HepG2 (cell line): ENCODE measurements at regions not wholly inside any gene's neighbourhood (a gene's known extent, or its start where the extent isn't known, plus 50 kb on each side); places are given as distances from the start of the nearest gene placed in this dataset.
A peak's percentile ranks its signal among the peaks of the same experiment; 100 is the strongest.

Experiments used
- ATAC-seq: fragments of 200-7000 bp; cut with Tn5 transposase; 3 replicates; pipeline ENCODE4 v1.9.1; 2020; ENCODE audit warnings: mild to moderate bottlenecking, moderate library complexity
- BruUV-seq: library from RNA; stranded (reverse); fragments of 400-500 nt; replicated peaks from 2 replicates; lab custom pipeline; 2021; lab: Mats Ljungman, UMichigan
- CTCF ChIA-PET: fragments of 300-600 bp; formaldehyde crosslinking; extraction: SDS; loops from one replicate; lab custom pipeline; 2021; ENCODE audit warnings: low total read pairs, inconsistent platforms, low intra/inter-chr PET ratio; lab: Yijun Ruan, JAX
- POLR2A ChIA-PET: fragments of 350-600 bp; sonication (Branson Sonifier 250); formaldehyde crosslinking; loops from one replicate; lab custom pipeline; 2020; ENCODE audit warnings: antibody characterized with exemption, inconsistent platforms; lab: Yijun Ruan, JAX
- DNase-seq: peaks from one replicate; pipeline ENCODE4 v3.0.0-alpha.2; 2015; ENCODE audit warnings: low spot score
- FAIRE-seq: peaks from 3 replicates; lab custom pipeline; 2011; peaks lifted over from hg19 to GRCh38; lab: Jason Lieb, UNC
- H2AFZ ChIP-seq: one replicate; pipeline ENCODE4 v1.6.1; 2011; ENCODE audit warnings: low read length, inconsistent platforms
- H3K27ac ChIP-seq: fragments of 300-600 bp; 3 replicates; pipeline ENCODE4 v1.8.0; 2011; ENCODE audit warnings: mixed run types, mild to moderate bottlenecking, mixed read lengths, low read length, inconsistent platforms; ENCODE audit not compliant: insufficient read depth; ENCODE audit errors: extremely low read length
- H3K27me3 ChIP-seq, 2 experiments: fragments of 200-600 bp in 1 of 2; 2 replicates in 1 of 2; 3 replicates in 1 of 2; pipeline versions ENCODE4 v1.6.0 to v1.8.0; 2011; ENCODE audit warnings: low read length in 2 of 2, mild to moderate bottlenecking in 2 of 2, moderate library complexity in 2 of 2, inconsistent platforms in 1 of 2; ENCODE audit not compliant: insufficient read depth in 2 of 2, control insufficient read depth in 1 of 2
- H3K36me3 ChIP-seq, 2 experiments: fragments of 200-600 bp in 1 of 2; replicated peaks in 1 of 2; 2 replicates in 1 of 2; 3 replicates in 1 of 2; pipeline versions ENCODE4 v1.5.1 to v1.8.0; 2011; ENCODE audit warnings: low read length in 2 of 2, inconsistent platforms in 1 of 2; ENCODE audit not compliant: insufficient read depth in 2 of 2, control insufficient read depth in 1 of 2
- H3K4me1 ChIP-seq: 2 replicates; pipeline ENCODE4 v1.5.1; 2012; ENCODE audit warnings: low read length, inconsistent platforms; ENCODE audit not compliant: insufficient read depth
- H3K4me2 ChIP-seq: 2 replicates; pipeline ENCODE4 v1.6.0; 2011; ENCODE audit warnings: low read depth, low read length, inconsistent platforms
- H3K4me3 ChIP-seq, 3 experiments: fragments of 200-600 bp in 1 of 3; sonication (generic), shearing (Covaris generic) in 1 of 3; replicated peaks in 1 of 3; 2 replicates each; pipeline ENCODE4 v1.5.1; 2011 to 2016; ENCODE audit warnings: low read length in 3 of 3, inconsistent platforms in 2 of 3, low read depth in 2 of 3, mild to moderate bottlenecking in 2 of 3, control low read depth in 1 of 3, mixed read lengths in 1 of 3; ENCODE audit not compliant: insufficient read depth in 1 of 3
- H3K79me2 ChIP-seq: one replicate; pipeline ENCODE4 v1.6.1; 2011; ENCODE audit warnings: low read length, inconsistent platforms; ENCODE audit not compliant: insufficient read depth
- H3K9ac ChIP-seq: 2 replicates; pipeline ENCODE4 v1.6.0; 2011; ENCODE audit warnings: mild to moderate bottlenecking, low read depth, low read length, inconsistent platforms; ENCODE audit not compliant: insufficient read depth
- H3K9me3 ChIP-seq: 2 replicates; pipeline ENCODE4 v1.5.1; 2012; ENCODE audit warnings: mild to moderate bottlenecking, low read length
- H4K20me1 ChIP-seq: 2 replicates; pipeline ENCODE4 v1.6.0; 2011; ENCODE audit warnings: inconsistent platforms, mild to moderate bottlenecking, low read length, moderate library complexity; ENCODE audit not compliant: insufficient read depth
- AGO2 ChIP-seq: fragments of 200-400 bp; formaldehyde crosslinking; optimal IDR thresholded peaks from 2 replicates; pipeline ENCODE3; 2017; ENCODE audit warnings: mild to moderate bottlenecking, low read depth, low read length, moderate library complexity
- ATF7-NPFF ChIP-seq: sonication (generic); formaldehyde crosslinking; IDR thresholded peaks from 2 replicates; pipeline ENCODE4 v1.8.1; 2023; ENCODE audit warnings: mild to moderate bottlenecking, low read depth, missing genetic modification reagents, moderate library complexity
- CEBPB ChIP-seq: IDR thresholded peaks from 2 replicates; pipeline ENCODE4 v1.6.1; 2011; ENCODE audit warnings: low read depth, low read length, improper control_type of control experiment, borderline replicate concordance
- CREM ChIP-seq, 2 experiments: sonication (generic) in 1 of 2; formaldehyde crosslinking in 1 of 2; IDR thresholded peaks; 2 replicates each; pipeline versions ENCODE4 v1.4.0 to v1.6.1; 2016 to 2020; ENCODE audit warnings: antibody characterized with exemption in 1 of 2, mild to moderate bottlenecking in 1 of 2, missing genetic modification reagents in 1 of 2
- FOXA3 ChIP-seq: IDR thresholded peaks from 2 replicates; pipeline ENCODE4 v1.6.1; 2016; ENCODE audit warnings: missing genetic modification reagents, missing compliant biosample characterization
- FOXP4 ChIP-seq: sonication (generic); formaldehyde crosslinking; IDR thresholded peaks from 2 replicates; pipeline ENCODE4 v1.4.0; 2020; ENCODE audit warnings: missing genetic modification reagents
- JUNB ChIP-seq: sonication (generic); formaldehyde crosslinking; IDR thresholded peaks from 2 replicates; pipeline ENCODE4 v1.8.0; 2022; ENCODE audit warnings: missing genetic modification reagents, mild to moderate bottlenecking, borderline replicate concordance
- MBNL3 ChIP-seq: fragments of 250-450 bp; sonication (Bioruptor Pico); conservative IDR thresholded peaks from 2 replicates; pipeline ENCODE4 v1.8.0; 2022; ENCODE audit warnings: mild to moderate bottlenecking, inconsistent platforms
- PCBP1 ChIP-seq: fragments of 200-400 bp; formaldehyde crosslinking; IDR thresholded peaks from 2 replicates; pipeline ENCODE4 v1.6.1; 2017; ENCODE audit warnings: mild to moderate bottlenecking, low read depth, low read length, borderline replicate concordance
- PREB ChIP-seq: sonication (generic); formaldehyde crosslinking; IDR thresholded peaks from 2 replicates; pipeline ENCODE4 v1.4.0; 2020; ENCODE audit warnings: missing genetic modification reagents
- RAD51 ChIP-seq: fragments of 450-650 bp; IDR thresholded peaks from 2 replicates; pipeline ENCODE4 v1.6.1; 2016; ENCODE audit warnings: borderline replicate concordance
- STAG1 ChIP-seq: sonication (generic); formaldehyde crosslinking; IDR thresholded peaks from 2 replicates; pipeline ENCODE4 v1.4.0; 2020; ENCODE audit warnings: missing genetic modification reagents
- XBP1 ChIP-seq: sonication (generic); formaldehyde crosslinking; IDR thresholded peaks from 2 replicates; pipeline ENCODE4 v1.5.0; 2020; ENCODE audit warnings: missing genetic modification reagents
- ZBTB20 ChIP-seq: sonication (generic); formaldehyde crosslinking; IDR thresholded peaks from 2 replicates; pipeline ENCODE4 v1.8.1; 2023; ENCODE audit warnings: missing genetic modification reagents, low read depth, mild to moderate bottlenecking, borderline replicate concordance
- ZFAT ChIP-seq: sonication (generic); formaldehyde crosslinking; conservative IDR thresholded peaks from 2 replicates; pipeline ENCODE4 v1.8.1; 2023; ENCODE audit warnings: missing genetic modification reagents, inconsistent platforms
- ZNF224 ChIP-seq: sonication (generic); formaldehyde crosslinking; IDR thresholded peaks from 2 replicates; pipeline ENCODE4 v1.5.0; 2020; ENCODE audit warnings: mild to moderate bottlenecking, missing genetic modification reagents
- ZNF329 ChIP-seq: sonication (generic); formaldehyde crosslinking; IDR thresholded peaks from 2 replicates; pipeline ENCODE4 v1.9.0; 2021; ENCODE audit warnings: low read depth, mild to moderate bottlenecking, missing genetic modification reagents
- ZNF510 ChIP-seq: sonication (generic); formaldehyde crosslinking; IDR thresholded peaks from 2 replicates; pipeline ENCODE4 v1.4.0; 2020; ENCODE audit warnings: low read depth, mild to moderate bottlenecking, missing genetic modification reagents
- ZNF572 ChIP-seq: sonication (generic); formaldehyde crosslinking; IDR thresholded peaks from 2 replicates; pipeline ENCODE4 v1.5.1; 2020; ENCODE audit warnings: mild to moderate bottlenecking, missing genetic modification reagents
- ZNF616 ChIP-seq: sonication (generic); formaldehyde crosslinking; IDR thresholded peaks from 2 replicates; pipeline ENCODE4 v1.5.0; 2020; ENCODE audit warnings: low read depth, mild to moderate bottlenecking, missing genetic modification reagents
- ZNF660 ChIP-seq: sonication (generic); formaldehyde crosslinking; IDR thresholded peaks from 2 replicates; pipeline ENCODE4 v1.5.1; 2020; ENCODE audit warnings: mild to moderate bottlenecking, low read depth, missing genetic modification reagents, borderline replicate concordance
- ZSCAN21 ChIP-seq: sonication (generic); formaldehyde crosslinking; IDR thresholded peaks from 2 replicates; pipeline ENCODE4 v1.8.0; 2022; ENCODE audit warnings: mild to moderate bottlenecking, missing genetic modification reagents, moderate library complexity, borderline replicate concordance
- ZSCAN31 ChIP-seq: sonication (generic); formaldehyde crosslinking; IDR thresholded peaks from 2 replicates; pipeline ENCODE4 v1.5.0; 2020; ENCODE audit warnings: low read depth, mild to moderate bottlenecking, missing genetic modification reagents
- WGBS: methylation state at CpG from one replicate; pipeline ENCODE4 v1.1.6; 2017; ENCODE audit warnings: low lambda C conversion rate; 5-methylcytosine and 5-hydroxymethylcytosine counted together
- in situ Hi-C: cut with HindIII; loops from 2 replicates; pipeline ENCODE4 v1.10.0; 2017; ENCODE audit warnings: low pct_unique_long_range_greater_than_20kb; ENCODE audit not compliant: extremely low pct_ligation_motif_present
- intact Hi-C: fragments of 100-400 bp; cut with micrococcal nuclease; formaldehyde crosslinking; loops from one replicate; pipeline ENCODE4 v1.10.0; 2022; ENCODE audit not compliant: unreplicated experiment

- Histone ChIP-seq H3K27me3 (no peaks in the 10 kb centered on the region), H3K9me3 (no peaks in the 10 kb centered on the region), H2AFZ (no peak overlapping the region), H3K9ac (no peak overlapping the region), H3K4me1 (peaks cover 7% of the 10 kb centered on the region), H3K4me2 (peak overlapping the region; percentile 28), H3K36me3 (no peaks in the 10 kb centered on the region), H3K27ac (no peak overlapping the region), H3K79me2 (no peaks in the 10 kb centered on the region), H4K20me1 (no peaks in the 10 kb centered on the region), H3K4me3 (no peak overlapping the region)
- CTCF ChIA-PET = no interaction called here
- WGBS = 5% methylated on average over 8 of the region's 9 CpGs
- intact Hi-C loops (loop anchor here (5.0 to 10.0 kb wide), 2 partner anchors 103 to 135 kb away; partner anchors contain the start of gene LRIG3), in situ Hi-C loops (no loop called here)
- no TSS peak for BruUV-seq
- POLR2A ChIA-PET = no interaction called here
- ATAC-seq = peak; percentile 100
- DNase-seq = peak; percentile 32
- FAIRE-seq = peak; percentile 8
- TF ChIP-seq ZBTB20 (no peak), AGO2 (no peak), CREM (IDR thresholded peaks at IDR 0.05) (no peak), CREM (CRISPR knock-in tag; IDR thresholded peaks at IDR 0.05) (no peak), ZNF329 (no peak), RAD51 (peak; percentile 39; the same call in 1 of the 2 replicates), ZNF616 (no peak), XBP1 (no peak), JUNB (CRISPR knock-in tag) (no peak), FOXP4 (CRISPR knock-in tag) (0 out of 2 replicates have a peak, but pooled peaks have one; percentile 13), PREB (CRISPR knock-in tag) (no peak), ZNF660 (CRISPR knock-in tag) (no peak), ATF7-NPFF (CRISPR knock-in tag) (no peak), ZNF224 (CRISPR knock-in tag) (no peak), FOXA3 (peak; percentile 49; the same call in 1 of the 2 replicates), ZFAT (CRISPR knock-in tag) (no peak), ZNF572 (CRISPR knock-in tag) (0 out of 2 replicates have a peak, but pooled peaks have one; percentile 24), STAG1 (CRISPR knock-in tag) (peak; percentile 75), PCBP1 (no peak), ZSCAN21 (no peak), CEBPB (no peak), MBNL3 (CRISPR knock-in tag) (no peak), ZSCAN31 (no peak), ZNF510 (CRISPR knock-in tag) (no peak)
These were observed 101.0 kb downstream of the LRIG3 start for GRCh38 chr12:58819345-58819744.
